Peyer's patch (tissue), 4 donors: ENCODE measurements at regions not wholly inside any gene's neighbourhood (a gene's known extent, or its start where the extent isn't known, plus 50 kb on each side); places are given as distances from the start of the nearest gene placed in this dataset.
"Not testable (repeated sequence)": the region's sequence is repeated elsewhere in the genome, so short reads cannot be mapped to it uniquely, and the experiment has no call there.

ENCODE experiments used
- CTCF ChIP-seq, 6 experiments: fragments of 450-650 bp in 4 of 6; fragments of 200-600 bp in 2 of 6; sonication (generic) in 1 of 6; IDR thresholded peaks; one replicate each; pipeline ENCODE4 v1.5.1; 2017 to 2019; ENCODE audit warnings: antibody characterized with exemption in 6 of 6, mild to moderate bottlenecking in 3 of 6, moderate library complexity in 1 of 6
- POLR2A ChIP-seq, 2 donors: fragments of 450-650 bp; IDR thresholded peaks; one replicate each; pipeline ENCODE4 v1.5.1; 2017; ENCODE audit warnings: antibody characterized with exemption in 2 of 2, mild to moderate bottlenecking in 2 of 2, moderate library complexity in 2 of 2

- not testable (repeated sequence) for TF ChIP-seq POLR2A, CTCF (IDR thresholded peaks at IDR 0.05)
Measured at GRCh38 chr21:6474250-6474968, 4047.0 kb upstream of the TPTE start.
